GM23338 (cell line): ENCODE measurements at regions not wholly inside any gene's neighbourhood (a gene's known extent, or its start where the extent isn't known, plus 50 kb on each side); places are given as distances from the start of the nearest gene placed in this dataset.

Experiments
- ATAC-seq: fragments of 200-7000 bp; cut with Tn5 transposase; 3 replicates; pipeline ENCODE4 v1.9.1; 2020
- DNase-seq: peaks from one replicate; pipeline ENCODE4 v3.0.0-alpha.2; 2015; ENCODE audit warnings: low spot score
- H2AFZ ChIP-seq: fragments of 200-600 bp; sonication (generic); 2 replicates; pipeline ENCODE4 v1.8.0; 2016; ENCODE audit warnings: antibody characterized with exemption, mild to moderate bottlenecking, moderate library complexity
- H3F3A ChIP-seq: fragments of 200-600 bp; sonication (generic); replicated peaks from 2 replicates; pipeline ENCODE4 v1.8.0; 2017; ENCODE audit warnings: antibody characterized with exemption, mixed run types, low read depth
- H3K27ac ChIP-seq: fragments of 200-600 bp; sonication (generic); 2 replicates; pipeline ENCODE4 v1.6.1; 2016; ENCODE audit warnings: low read depth
- H3K27me3 ChIP-seq: fragments of 200-600 bp; sonication (generic); 2 replicates; pipeline ENCODE4 v1.8.0; 2016; ENCODE audit warnings: mild to moderate bottlenecking, mixed run types, moderate library complexity; ENCODE audit not compliant: insufficient read depth
- H3K36me3 ChIP-seq: fragments of 200-600 bp; sonication (generic); 2 replicates; pipeline ENCODE4 v1.8.0; 2016; ENCODE audit warnings: mild to moderate bottlenecking; ENCODE audit not compliant: insufficient read depth
- H3K4me1 ChIP-seq: fragments of 200-600 bp; sonication (generic); 2 replicates; pipeline ENCODE4 v1.8.0; 2016; ENCODE audit warnings: mild to moderate bottlenecking, moderate library complexity; ENCODE audit not compliant: insufficient read depth
- H3K4me2 ChIP-seq: fragments of 200-600 bp; sonication (generic); 2 replicates; pipeline ENCODE4 v1.7.1; 2017; ENCODE audit warnings: mixed run types
- H3K4me3 ChIP-seq: fragments of 200-600 bp; sonication (generic); 2 replicates; pipeline ENCODE4 v1.6.1; 2016; ENCODE audit warnings: mixed run types
- H3K79me2 ChIP-seq: fragments of 200-600 bp; sonication (generic); replicated peaks from 2 replicates; pipeline ENCODE4 v1.8.0; 2017; ENCODE audit warnings: mild to moderate bottlenecking; ENCODE audit not compliant: insufficient read depth
- H3K9me2 ChIP-seq: fragments of 200-600 bp; sonication (generic); 2 replicates; pipeline ENCODE4 v1.8.0; 2017; ENCODE audit not compliant: insufficient read depth
- H4K20me1 ChIP-seq: fragments of 200-600 bp; sonication (generic); replicated peaks from 2 replicates; pipeline ENCODE4 v1.8.0; 2017; ENCODE audit warnings: mild to moderate bottlenecking; ENCODE audit not compliant: insufficient read depth
- H3K27ac Mint-ChIP-seq: 2 replicates; pipeline ENCODE4 v1.8.0; 2020; ENCODE audit warnings: inconsistent platforms, mild to moderate bottlenecking, moderate library complexity, mixed read lengths
- H3K27me3 Mint-ChIP-seq: 3 replicates; pipeline ENCODE4 v1.8.0; 2022; ENCODE audit warnings: low read depth, mild to moderate bottlenecking, moderate library complexity, mixed read lengths, inconsistent platforms; ENCODE audit not compliant: insufficient read depth, poor library complexity
- H3K36me3 Mint-ChIP-seq: 3 replicates; pipeline ENCODE4 v1.8.0; 2021; ENCODE audit warnings: low read depth, mild to moderate bottlenecking, inconsistent platforms, moderate library complexity, mixed read lengths
- H3K4me1 Mint-ChIP-seq: 3 replicates; pipeline ENCODE4 v1.8.0; 2020; ENCODE audit warnings: mild to moderate bottlenecking, inconsistent platforms, mixed read lengths
- H3K4me3 Mint-ChIP-seq: 3 replicates; pipeline ENCODE4 v1.8.0; 2021; ENCODE audit warnings: moderate library complexity, mild to moderate bottlenecking, inconsistent platforms, mixed read lengths
- H3K9me3 Mint-ChIP-seq: 3 replicates; pipeline ENCODE4 v1.8.0; 2020; ENCODE audit warnings: moderate library complexity, mild to moderate bottlenecking, inconsistent platforms, mixed read lengths
- CREB1 ChIP-seq: fragments of 250-450 bp; sonication (Bioruptor Pico); IDR thresholded peaks from 2 replicates; pipeline ENCODE4 v1.5.0; 2020; ENCODE audit warnings: low read depth, mild to moderate bottlenecking, moderate library complexity
- CTCF ChIP-seq, 2 experiments: fragments of 200-600 bp in 1 of 2; sonication (generic) in 1 of 2; conservative IDR thresholded peaks; 2 replicates each; pipeline versions ENCODE4 v1.5.1 to v1.6.1; 2016 to 2017; ENCODE audit warnings: antibody characterized with exemption in 2 of 2, low read depth in 2 of 2, mild to moderate bottlenecking in 2 of 2, moderate library complexity in 1 of 2
- ETS1 ChIP-seq: IDR thresholded peaks from 2 replicates; pipeline ENCODE4 v1.6.1; 2016; ENCODE audit warnings: antibody characterized with exemption
- EZH2 ChIP-seq: fragments of 200-600 bp; sonication (generic); IDR thresholded peaks from one replicate; pipeline ENCODE4 v1.8.0; 2017; ENCODE audit warnings: antibody characterized with exemption, mild to moderate bottlenecking, low read depth; ENCODE audit not compliant: unreplicated experiment
- EZH2phosphoT487 ChIP-seq: fragments of 200-600 bp; sonication (generic); IDR thresholded peaks from one replicate; pipeline ENCODE4 v1.8.1; 2018; ENCODE audit warnings: antibody characterized with exemption; ENCODE audit not compliant: unreplicated experiment
- JUNB ChIP-seq: IDR thresholded peaks from one replicate; pipeline ENCODE4 v1.6.1; 2016; ENCODE audit warnings: antibody characterized with exemption; ENCODE audit not compliant: unreplicated experiment
- NANOG ChIP-seq: IDR thresholded peaks from 2 replicates; pipeline ENCODE4 v1.6.1; 2016; ENCODE audit warnings: antibody characterized with exemption, borderline replicate concordance
- POLR2AphosphoS5 ChIP-seq: IDR thresholded peaks from 2 replicates; pipeline ENCODE4 v1.6.1; 2016; ENCODE audit warnings: antibody characterized with exemption, low read depth
- REST ChIP-seq: IDR thresholded peaks from one replicate; pipeline ENCODE4 v1.6.1; 2018; ENCODE audit warnings: antibody characterized with exemption; ENCODE audit not compliant: unreplicated experiment
- STAT1 ChIP-seq: IDR thresholded peaks from one replicate; pipeline ENCODE4 v1.6.1; 2016; ENCODE audit warnings: antibody characterized with exemption; ENCODE audit not compliant: unreplicated experiment
- ZNF114 ChIP-seq: fragments of 250-450 bp; sonication (Bioruptor Pico); IDR thresholded peaks from 2 replicates; pipeline ENCODE4 v1.5.0; 2020; ENCODE audit warnings: mild to moderate bottlenecking, moderate library complexity
- ZNF331 ChIP-seq: fragments of 250-450 bp; sonication (Bioruptor Pico); IDR thresholded peaks from 2 replicates; pipeline ENCODE4 v1.5.0; 2020; ENCODE audit warnings: low read depth, mild to moderate bottlenecking, moderate library complexity
- ZNF462 ChIP-seq: fragments of 250-450 bp; sonication (Bioruptor Pico); IDR thresholded peaks from 2 replicates; pipeline ENCODE4 v1.5.0; 2020; ENCODE audit warnings: mild to moderate bottlenecking, moderate library complexity

- no peak for ATAC-seq
- H3K36me3 ChIP-seq: no peaks in the 10 kb centered on the region
- DNase-seq: no peak
- no peaks in the 10 kb centered on the region for H3K9me2 ChIP-seq
- no peak overlapping the region for H2AFZ ChIP-seq
- H3K4me3 ChIP-seq: no peak overlapping the region
- H3K79me2 ChIP-seq: no peaks in the 10 kb centered on the region
- no peaks in the 10 kb centered on the region for H3F3A ChIP-seq
- Mint-ChIP-seq H3K27ac (no peak overlapping the region), H3K9me3 (no peaks in the 10 kb centered on the region), H3K36me3 (no peaks in the 10 kb centered on the region), H3K4me3 (no peak overlapping the region), H3K27me3 (no peaks in the 10 kb centered on the region), H3K4me1 (no peaks in the 10 kb centered on the region)
- no peaks in the 10 kb centered on the region for H4K20me1 ChIP-seq
- no peak overlapping the region for H3K27ac ChIP-seq
- H3K4me1 ChIP-seq: no peaks in the 10 kb centered on the region
- H3K27me3 ChIP-seq: no peaks in the 10 kb centered on the region
- no peak overlapping the region for H3K4me2 ChIP-seq
- TF ChIP-seq ZNF331 (no peak), EZH2phosphoT487 (no peak), CTCF (conservative IDR thresholded peaks at IDR 0.05; ENCODE audit: low read depth in 2 of 2) (no peak), JUNB (no peak), REST (no peak), STAT1 (no peak), ZNF114 (CRISPR knock-in tag) (no peak), ZNF462 (CRISPR knock-in tag) (no peak), EZH2 (no peak), ETS1 (no peak), NANOG (no peak), CREB1 (no peak), POLR2AphosphoS5 (no peak)
Observed at GRCh38 chr13:76656500-76656899, 229.7 kb downstream of the KCTD12 start.
